NB4 (cell line): ENCODE measurements at regions not wholly inside any gene's neighbourhood (a gene's known extent, or its start where the extent isn't known, plus 50 kb on each side); places are given as distances from the start of the nearest gene placed in this dataset.

Experiments
- CTCF ChIP-seq: IDR thresholded peaks from one replicate; pipeline ENCODE4 v1.5.1; 2012; ENCODE audit warnings: low read depth, low read length
- MAX ChIP-seq: IDR thresholded peaks from 2 replicates; pipeline ENCODE4 v1.6.1; 2011; ENCODE audit warnings: low read depth, low read length
- POLR2A ChIP-seq: IDR thresholded peaks from 2 replicates; pipeline ENCODE4 v1.6.1; 2011; ENCODE audit warnings: mild to moderate bottlenecking; ENCODE audit not compliant: insufficient read length; ENCODE audit errors: extremely low read depth

- TF ChIP-seq POLR2A: no peak
- no peak for TF ChIP-seq CTCF
- TF ChIP-seq MAX: no peak
These were observed 94.0 kb upstream of the HIVEP1 start for GRCh38 chr6:11917951-11918738.
